CD4-positive, alpha-beta T cell treated with Interferon gamma for 1 hour (primary cell): ENCODE measurements at regions not wholly inside any gene's neighbourhood (a gene's known extent, or its start where the extent isn't known, plus 50 kb on each side); places are given as distances from the start of the nearest gene placed in this dataset.
"Not testable (repeated sequence)": the region's sequence is repeated elsewhere in the genome, so short reads cannot be mapped to it uniquely, and the experiment has no call there.

Source experiments
- DNase-seq: peaks from one replicate; pipeline ENCODE4 v3.0.0-alpha.2; 2020

- no peak for DNase-seq
These were observed 971.1 kb upstream of the MAN1A1 start for GRCh38 chr6:120320481-120321162.

- DNase-seq = no peak
These were observed 954.7 kb upstream of the MAN1A1 start for GRCh38 chr6:120304223-120304622.

GRCh38 chr6:120303527-120303926, 954.0 kb upstream of the MAN1A1 start:
- DNase-seq = no peak

- DNase-seq = no peak
These were observed 952.5 kb upstream of the MAN1A1 start for GRCh38 chr6:120302041-120302440.

GRCh38 chr6:120290964-120291363, 941.4 kb upstream of the MAN1A1 start:
- DNase-seq = no peak

- no peak for DNase-seq
These were observed 932.4 kb upstream of the MAN1A1 start for GRCh38 chr6:120282005-120282404.

- no peak for DNase-seq
These were observed 930.1 kb upstream of the MAN1A1 start for GRCh38 chr6:120279466-120280167.

GRCh38 chr6:120278689-120279396, 929.3 kb upstream of the MAN1A1 start:
- no peak for DNase-seq

- no peak for DNase-seq
These were observed 925.0 kb upstream of the MAN1A1 start for GRCh38 chr6:120274547-120274946.

- DNase-seq = no peak
These were observed 923.9 kb upstream of the MAN1A1 start for GRCh38 chr6:120273411-120273810.

- DNase-seq = no peak
These were observed 922.5 kb upstream of the MAN1A1 start for GRCh38 chr6:120272038-120272437.

- DNase-seq = not testable (repeated sequence)
These were observed 918.7 kb upstream of the MAN1A1 start for GRCh38 chr6:120268256-120268655.

GRCh38 chr6:120262354-120262753, 912.8 kb upstream of the MAN1A1 start:
- no peak for DNase-seq

- no peak for DNase-seq
These were observed 911.1 kb upstream of the MAN1A1 start for GRCh38 chr6:120260636-120261035.

- DNase-seq = no peak
These were observed 905.1 kb upstream of the MAN1A1 start for GRCh38 chr6:120254651-120255050.

- no peak for DNase-seq
These were observed 898.9 kb upstream of the MAN1A1 start for GRCh38 chr6:120248451-120248850.

GRCh38 chr6:120237221-120237620, 887.7 kb upstream of the MAN1A1 start:
- no peak for DNase-seq

GRCh38 chr6:120230008-120230407, 880.4 kb upstream of the MAN1A1 start:
- no peak for DNase-seq

- DNase-seq = no peak
These were observed 878.7 kb upstream of the MAN1A1 start for GRCh38 chr6:120228297-120228696.

- DNase-seq = no peak
These were observed 869.8 kb upstream of the MAN1A1 start for GRCh38 chr6:120219339-120219738.

- DNase-seq = no peak
These were observed 864.5 kb upstream of the MAN1A1 start for GRCh38 chr6:120214088-120214499.

GRCh38 chr6:120211955-120212792, 862.6 kb upstream of the MAN1A1 start:
- DNase-seq = no peak

- no peak for DNase-seq
These were observed 853.3 kb upstream of the MAN1A1 start for GRCh38 chr6:120202878-120203277.
